ENCODE measurements at regions not wholly inside any gene's neighbourhood (a gene's known extent, or its start where the extent isn't known, plus 50 kb on each side); places are given as distances from the start of the nearest gene placed in this dataset.

GRCh38 chr2:133755480-133756300 lies 187.4 kb upstream of the NCKAP5 start:
- Mint-ChIP-seq H3K4me3 (ENCODE audit: unreplicated experiment) (no peak overlapping the region), H3K36me3 (ENCODE audit: unreplicated experiment) (no peaks in the 10 kb centered on the region), H3K27ac (ENCODE audit: unreplicated experiment) (no peak overlapping the region), H3K4me1 (ENCODE audit: low read depth, unreplicated experiment) (no peaks in the 10 kb centered on the region), H3K9me3 (ENCODE audit: unreplicated experiment) (no peaks in the 10 kb centered on the region), H3K27me3 (ENCODE audit: unreplicated experiment) (peaks cover 3% of the 10 kb centered on the region)
- TF ChIP-seq, protein P1, sequence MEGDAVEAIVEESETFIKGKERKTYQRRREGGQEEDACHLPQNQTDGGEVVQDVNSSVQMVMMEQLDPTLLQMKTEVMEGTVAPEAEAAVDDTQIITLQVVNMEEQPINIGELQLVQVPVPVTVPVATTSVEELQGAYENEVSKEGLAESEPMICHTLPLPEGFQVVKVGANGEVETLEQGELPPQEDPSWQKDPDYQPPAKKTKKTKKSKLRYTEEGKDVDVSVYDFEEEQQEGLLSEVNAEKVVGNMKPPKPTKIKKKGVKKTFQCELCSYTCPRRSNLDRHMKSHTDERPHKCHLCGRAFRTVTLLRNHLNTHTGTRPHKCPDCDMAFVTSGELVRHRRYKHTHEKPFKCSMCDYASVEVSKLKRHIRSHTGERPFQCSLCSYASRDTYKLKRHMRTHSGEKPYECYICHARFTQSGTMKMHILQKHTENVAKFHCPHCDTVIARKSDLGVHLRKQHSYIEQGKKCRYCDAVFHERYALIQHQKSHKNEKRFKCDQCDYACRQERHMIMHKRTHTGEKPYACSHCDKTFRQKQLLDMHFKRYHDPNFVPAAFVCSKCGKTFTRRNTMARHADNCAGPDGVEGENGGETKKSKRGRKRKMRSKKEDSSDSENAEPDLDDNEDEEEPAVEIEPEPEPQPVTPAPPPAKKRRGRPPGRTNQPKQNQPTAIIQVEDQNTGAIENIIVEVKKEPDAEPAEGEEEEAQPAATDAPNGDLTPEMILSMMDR (IDR thresholded peaks at IDR 0.05; ENCODE audit: partially characterized antibody, unreplicated experiment): no peak
- DNase-seq: no peak

DNA sequence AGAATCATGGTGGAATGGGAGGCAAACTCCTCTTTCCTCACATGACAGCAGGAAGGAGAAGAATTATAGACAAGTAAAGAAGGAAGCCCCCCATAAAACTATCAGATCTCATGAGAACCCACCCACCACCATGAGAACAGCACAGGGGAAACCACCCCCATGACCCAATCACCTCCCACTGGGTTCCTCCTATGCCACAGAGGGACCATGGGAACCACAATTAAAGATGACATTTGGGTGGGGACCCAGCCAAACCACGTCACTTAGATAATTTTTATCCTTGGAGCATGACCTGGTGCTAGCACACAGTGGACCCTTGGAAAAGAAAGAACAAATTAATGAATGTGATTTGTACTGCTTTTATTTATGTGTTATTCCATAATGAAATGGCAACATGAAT lies 188.6 kb upstream of the NCKAP5 start:
- DNase-seq: no peak
- TF ChIP-seq, protein P1 (IDR thresholded peaks at IDR 0.05; ENCODE audit: partially characterized antibody, unreplicated experiment): no peak
- Mint-ChIP-seq H3K27me3 (ENCODE audit: unreplicated experiment) (peaks cover 3% of the 10 kb centered on the region), H3K4me1 (ENCODE audit: low read depth, unreplicated experiment) (no peaks in the 10 kb centered on the region), H3K9me3 (ENCODE audit: unreplicated experiment) (no peaks in the 10 kb centered on the region), H3K4me3 (ENCODE audit: unreplicated experiment) (no peak overlapping the region), H3K27ac (ENCODE audit: unreplicated experiment) (no peak overlapping the region), H3K36me3 (ENCODE audit: unreplicated experiment) (no peaks in the 10 kb centered on the region)

GRCh38 chr2:133760376-133760775 lies 192.1 kb upstream of the NCKAP5 start:
- Mint-ChIP-seq H3K9me3 (ENCODE audit: unreplicated experiment) (no peaks in the 10 kb centered on the region), H3K27ac (ENCODE audit: unreplicated experiment) (no peak overlapping the region), H3K4me1 (ENCODE audit: low read depth, unreplicated experiment) (no peaks in the 10 kb centered on the region), H3K27me3 (ENCODE audit: unreplicated experiment) (peaks cover 3% of the 10 kb centered on the region), H3K4me3 (ENCODE audit: unreplicated experiment) (no peak overlapping the region), H3K36me3 (ENCODE audit: unreplicated experiment) (no peaks in the 10 kb centered on the region)
- TF ChIP-seq, protein P1 (IDR thresholded peaks at IDR 0.05; ENCODE audit: partially characterized antibody, unreplicated experiment): no peak
- DNase-seq: no peak

GRCh38 chr2:133765658-133766057 lies 197.4 kb upstream of the NCKAP5 start:
- H3K4me3 Mint-ChIP-seq (ENCODE audit: unreplicated experiment): no peak overlapping the region
- no peaks in the 10 kb centered on the region for H3K9me3 Mint-ChIP-seq (ENCODE audit: unreplicated experiment)
- no peaks in the 10 kb centered on the region for H3K36me3 Mint-ChIP-seq (ENCODE audit: unreplicated experiment)
- TF ChIP-seq, protein P1 (IDR thresholded peaks at IDR 0.05; ENCODE audit: partially characterized antibody, unreplicated experiment): no peak
- H3K27ac Mint-ChIP-seq (ENCODE audit: unreplicated experiment): no peak overlapping the region
- no peaks in the 10 kb centered on the region for H3K4me1 Mint-ChIP-seq (ENCODE audit: low read depth, unreplicated experiment)
- no peak for DNase-seq
- no peaks in the 10 kb centered on the region for H3K27me3 Mint-ChIP-seq (ENCODE audit: unreplicated experiment)

- no peak overlapping the region for H3K27ac Mint-ChIP-seq (ENCODE audit: unreplicated experiment)
- TF ChIP-seq, protein P1 (IDR thresholded peaks at IDR 0.05; ENCODE audit: partially characterized antibody, unreplicated experiment): no peak
Observed at GRCh38 chr2:133766164-133766832, 198.0 kb upstream of the NCKAP5 start.

More at GRCh38 chr2:133766164-133766832, 198.0 kb upstream of the NCKAP5 start:
- Mint-ChIP-seq H3K36me3 (ENCODE audit: unreplicated experiment) (no peaks in the 10 kb centered on the region), H3K4me3 (ENCODE audit: unreplicated experiment) (no peak overlapping the region), H3K4me1 (ENCODE audit: low read depth, unreplicated experiment) (no peaks in the 10 kb centered on the region), H3K27me3 (ENCODE audit: unreplicated experiment) (no peaks in the 10 kb centered on the region), H3K9me3 (ENCODE audit: unreplicated experiment) (no peaks in the 10 kb centered on the region)
- no peak for DNase-seq

Measured in glutamatergic neuron (in vitro differentiated cells).